NOMO-1 treated with DMSO at 0.1 percent for 48 hours (cell line): ENCODE measurements at regions not wholly inside any gene's neighbourhood (a gene's known extent, or its start where the extent isn't known, plus 50 kb on each side); places are given as distances from the start of the nearest gene placed in this dataset.

Experiments
- DNase-seq: peaks from one replicate; lab custom pipeline; 2025; ENCODE audit not compliant: unreplicated experiment; lab: John Stamatoyannopoulos, UW

GRCh38 chrX:20438871-20439526 lies 172.3 kb upstream of the RPS6KA3 start:
- DNase-seq, result peak; percentile 20

DNA sequence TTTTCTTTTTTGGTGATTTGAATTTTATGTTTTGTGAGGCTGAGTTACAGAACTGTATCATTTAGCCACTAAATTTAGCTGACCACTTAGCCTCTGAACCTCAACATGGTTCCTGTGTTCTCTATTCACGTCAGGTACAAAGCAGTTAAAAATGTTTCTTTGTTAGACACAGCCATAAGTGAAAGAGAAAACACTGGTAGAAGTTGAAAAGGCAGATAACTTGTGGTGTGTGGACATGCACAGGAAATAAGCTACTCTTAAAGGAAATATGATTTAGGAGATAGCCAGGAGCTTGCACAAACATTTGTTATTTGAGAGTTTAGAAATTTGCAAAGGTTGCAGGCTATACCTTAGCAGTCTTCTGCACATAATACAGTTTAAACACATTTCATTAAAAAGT lies 171.0 kb upstream of the RPS6KA3 start:
- no peak for DNase-seq

GRCh38 chrX:20435913-20436312 lies 169.2 kb upstream of the RPS6KA3 start:
- DNase-seq, result no peak

- no peak for DNase-seq
Measured at GRCh38 chrX:20434986-20435385, 168.3 kb upstream of the RPS6KA3 start.

DNA sequence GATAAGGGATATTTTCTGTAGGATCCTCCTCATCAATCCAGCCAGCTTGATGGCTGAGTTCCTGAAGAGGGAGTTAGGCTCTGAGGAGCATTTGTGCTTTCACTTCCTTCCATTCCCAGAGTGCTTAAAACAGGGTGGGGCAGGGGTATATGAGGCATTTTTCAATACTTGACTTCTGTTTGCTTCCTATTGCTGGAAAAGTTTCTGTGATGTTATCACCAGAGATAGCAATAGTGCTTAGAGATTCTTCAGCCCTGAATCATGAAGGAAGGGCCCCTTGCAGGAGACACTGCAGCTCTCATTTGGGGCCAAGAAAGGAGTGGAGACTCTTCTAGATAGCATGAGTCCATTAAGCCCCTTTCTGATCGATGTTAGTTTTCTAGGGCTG lies 166.7 kb upstream of the RPS6KA3 start:
- no peak for DNase-seq

DNA sequence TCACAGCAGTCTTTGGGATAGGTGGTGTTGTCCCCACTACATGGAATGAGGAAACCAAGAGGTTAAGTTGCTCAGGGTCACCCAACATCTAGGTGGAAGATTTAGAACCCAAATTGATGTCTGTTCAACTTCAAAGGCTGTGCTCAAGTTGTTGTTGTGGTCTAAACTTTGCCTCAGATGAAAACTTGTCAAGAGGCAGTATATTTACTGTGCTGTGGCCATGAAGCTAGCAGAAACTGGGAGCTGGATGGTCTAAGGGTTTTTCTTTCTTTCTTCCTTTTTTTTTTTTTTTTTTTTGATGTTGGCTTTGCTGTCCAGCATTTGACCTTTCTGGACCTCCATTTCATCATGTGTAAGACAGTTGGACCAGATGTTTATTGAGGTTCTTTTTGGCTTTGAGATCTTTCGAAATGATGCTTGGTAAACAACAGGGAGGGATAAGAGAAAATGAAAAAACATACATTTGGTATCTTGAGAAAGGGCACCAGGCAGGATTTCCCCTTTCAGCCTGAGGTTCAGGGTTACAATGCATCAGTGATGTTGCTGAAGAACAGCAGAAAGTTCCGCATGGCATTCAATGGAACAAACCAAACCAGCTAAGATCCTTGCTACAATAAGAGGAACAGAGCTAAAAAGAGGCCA lies 166.2 kb upstream of the RPS6KA3 start:
- peak; percentile 38 for DNase-seq

GRCh38 chrX:20432048-20432447 lies 165.3 kb upstream of the RPS6KA3 start:
- no peak for DNase-seq

DNA sequence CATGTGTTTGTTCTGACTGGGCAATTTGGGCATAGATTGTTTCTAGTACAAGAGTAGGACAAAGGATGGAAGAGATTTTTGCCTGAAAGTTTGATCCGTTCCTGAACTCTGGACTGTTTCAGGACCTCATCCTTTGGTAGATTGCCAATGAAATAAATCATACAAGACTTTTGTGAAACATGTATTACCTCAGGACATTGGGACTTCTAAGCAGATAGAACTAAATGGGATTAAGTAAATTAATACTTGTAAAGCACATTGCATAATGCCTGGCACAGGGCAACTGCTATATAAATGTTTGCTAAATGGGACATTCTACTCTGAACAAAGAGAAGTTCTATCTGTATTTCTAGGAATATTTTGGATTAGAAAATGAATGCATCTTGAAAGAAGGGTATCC lies 164.8 kb upstream of the RPS6KA3 start:
- no peak for DNase-seq

- DNase-seq, result peak; percentile 55
Measured at GRCh38 chrX:20427173-20427770, 160.6 kb upstream of the RPS6KA3 start.

DNA sequence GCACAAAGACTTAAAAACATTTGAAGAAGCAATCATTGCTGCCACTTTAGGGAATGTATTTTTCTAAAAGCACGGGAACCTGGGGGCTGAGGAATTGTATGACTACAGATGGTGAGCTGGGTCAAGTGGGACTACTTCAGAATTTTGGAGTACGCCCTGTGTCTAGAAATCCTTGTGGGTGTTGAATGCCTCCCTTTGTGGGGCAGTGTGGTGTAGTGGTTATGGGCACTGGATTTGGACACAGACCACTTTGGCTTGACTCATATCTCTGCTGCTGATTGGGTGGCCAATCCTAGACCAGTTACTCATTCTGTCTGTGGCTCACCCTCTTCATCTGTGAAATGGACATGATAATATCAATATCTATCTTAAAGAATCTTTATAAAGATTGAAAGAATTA lies 155.0 kb upstream of the RPS6KA3 start:
- DNase-seq, result no peak

- peak; percentile 21 for DNase-seq
Measured at GRCh38 chrX:20421275-20421674, 154.6 kb upstream of the RPS6KA3 start.

- DNase-seq, result no peak
Measured at GRCh38 chrX:20420058-20420457, 153.3 kb upstream of the RPS6KA3 start.

DNA sequence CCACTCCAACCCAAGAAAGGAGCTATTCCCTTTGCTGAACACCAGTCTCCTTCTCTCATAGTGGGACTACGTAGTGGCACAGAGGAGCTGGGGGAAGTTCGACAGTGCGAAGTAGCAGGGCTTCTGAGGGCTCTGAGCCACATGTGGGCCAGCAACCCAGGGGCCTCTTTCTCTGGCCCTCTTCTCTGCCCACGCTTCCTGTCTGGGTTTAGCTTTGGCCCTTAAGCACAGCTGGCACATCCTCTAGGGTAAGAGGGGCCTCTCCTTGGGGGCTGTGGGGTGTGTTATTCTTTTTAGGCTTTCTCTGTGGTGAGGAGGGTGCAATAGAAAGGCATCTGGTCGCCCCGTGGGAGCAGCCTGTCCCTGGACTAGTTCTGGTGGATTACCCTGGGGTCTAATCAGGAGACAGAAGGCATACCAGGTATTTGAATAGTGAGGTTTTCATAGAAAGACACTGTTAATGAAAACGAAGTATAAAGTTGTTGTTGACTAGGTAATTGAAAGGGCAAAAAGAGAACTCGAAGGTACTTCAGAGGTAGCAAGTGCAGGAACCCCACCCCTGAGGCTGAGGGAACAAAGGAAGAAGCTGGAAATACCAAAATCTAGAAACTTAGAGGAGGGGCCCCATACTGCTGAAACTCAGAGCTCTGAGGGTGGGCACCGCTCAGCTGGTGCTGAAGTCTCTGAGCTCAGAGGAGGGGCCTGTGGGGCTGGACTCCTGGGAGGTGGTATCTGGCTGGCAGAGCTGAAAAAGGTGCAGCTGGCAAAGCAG lies 151.9 kb upstream of the RPS6KA3 start:
- no peak for DNase-seq

- DNase-seq, result no peak
Measured at GRCh38 chrX:20414762-20415445, 148.2 kb upstream of the RPS6KA3 start.

DNA sequence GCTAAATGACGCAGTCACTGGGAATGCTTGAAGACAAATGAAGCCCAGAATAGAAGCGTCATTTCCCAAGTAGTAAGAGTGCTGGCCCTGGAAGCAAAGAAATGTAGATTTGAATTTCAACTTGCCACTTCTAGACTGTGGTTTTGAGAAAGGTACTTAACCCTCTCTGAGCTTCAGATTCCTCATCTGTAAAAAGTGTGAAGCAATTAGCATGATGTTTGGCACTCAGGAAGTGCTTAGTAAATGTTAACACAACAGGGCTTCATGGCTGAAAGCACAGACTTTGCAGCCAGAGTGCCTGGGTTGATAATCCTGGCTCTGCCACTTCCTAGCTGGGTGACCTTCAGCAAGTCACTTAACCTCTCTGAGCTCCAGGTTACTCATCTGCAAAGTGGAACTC lies 147.4 kb upstream of the RPS6KA3 start:
- no peak for DNase-seq

DNA sequence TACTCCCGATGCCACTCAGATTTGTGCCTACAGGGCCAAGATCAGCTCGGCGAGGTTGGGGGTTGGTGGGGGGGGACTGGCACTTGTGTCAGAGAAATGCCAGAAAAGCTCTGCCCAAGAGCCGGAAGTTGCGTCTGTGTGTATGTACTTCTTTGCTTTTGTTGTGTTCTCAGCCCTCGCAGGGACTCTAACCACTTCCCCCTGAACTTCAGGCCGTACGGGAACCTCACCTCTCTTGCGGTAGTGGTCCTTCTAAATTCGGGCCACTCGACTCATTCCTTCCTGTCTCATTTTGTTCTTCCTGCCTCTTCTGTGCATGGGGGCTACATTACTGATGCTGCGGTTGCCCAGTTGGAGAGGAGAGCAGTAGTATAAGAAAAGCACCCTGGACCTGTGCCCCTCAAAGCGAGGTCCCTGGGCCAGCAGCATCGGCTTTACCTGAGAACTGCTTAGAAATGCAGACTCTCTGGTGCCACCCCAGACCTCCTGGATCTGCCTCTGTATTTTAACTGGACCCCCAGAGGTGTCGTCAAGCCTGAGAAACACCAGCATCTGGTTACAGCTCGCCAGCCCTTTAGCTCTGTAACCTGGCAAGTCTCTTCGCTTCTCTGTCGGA lies 146.3 kb upstream of the RPS6KA3 start:
- DNase-seq, result peak; percentile 77

DNA sequence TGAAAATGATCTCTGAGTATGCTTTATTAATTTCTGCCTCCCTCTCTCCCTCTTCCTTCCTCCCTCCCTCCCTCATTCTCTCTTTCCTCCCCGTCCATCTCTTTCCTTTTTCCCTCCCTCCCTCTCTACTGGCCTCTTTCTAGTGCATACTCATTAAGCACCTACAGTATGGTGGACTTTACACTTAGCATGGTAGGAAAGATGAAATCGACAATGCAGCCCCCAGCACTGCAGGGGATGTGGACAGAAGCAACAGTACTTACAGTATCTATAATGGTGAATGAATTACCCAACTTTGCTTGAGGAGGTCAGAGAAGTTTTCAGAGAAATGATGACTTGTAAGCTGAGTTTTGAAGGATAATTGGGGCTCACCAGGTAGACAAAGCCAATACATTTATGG lies 143.8 kb upstream of the RPS6KA3 start:
- DNase-seq, result no peak

GRCh38 chrX:20409991-20410390 lies 143.3 kb upstream of the RPS6KA3 start:
- no peak for DNase-seq

GRCh38 chrX:20402956-20403355 lies 136.2 kb upstream of the RPS6KA3 start:
- DNase-seq, result peak; percentile 32

DNA sequence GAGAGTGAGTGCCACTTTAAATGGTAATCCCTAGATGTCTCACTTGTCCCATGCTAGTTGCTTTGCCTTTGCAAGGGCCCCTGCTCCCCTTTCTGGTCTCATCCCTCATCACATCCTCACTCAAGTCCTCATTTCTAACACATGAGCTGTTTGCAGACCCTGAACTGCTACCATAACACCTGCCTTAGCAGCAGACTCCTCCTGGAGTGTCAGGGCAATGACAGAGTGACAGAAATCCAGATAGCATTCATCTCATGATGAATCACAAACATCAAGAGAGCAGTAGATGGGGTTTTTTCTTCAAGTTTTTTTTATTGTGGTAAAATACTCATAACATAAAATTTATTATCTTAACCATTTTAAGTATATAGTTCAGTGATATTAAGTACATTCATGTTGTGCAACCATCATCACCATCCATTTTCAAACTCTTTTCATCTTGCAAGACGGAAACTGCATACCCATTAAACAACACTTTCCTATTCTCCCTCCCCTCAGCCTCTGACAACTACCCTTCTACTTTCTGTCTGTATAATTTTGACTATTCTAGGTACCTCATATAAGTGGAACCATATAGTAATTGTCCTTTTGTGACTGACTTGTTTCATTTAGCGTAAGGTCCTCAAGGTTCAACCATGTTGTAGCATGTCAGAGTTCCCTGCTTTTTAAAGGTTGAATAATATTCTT lies 133.2 kb upstream of the RPS6KA3 start:
- no peak for DNase-seq
